SKM-1 (cell line): ENCODE measurements at regions not wholly inside any gene's neighbourhood (a gene's known extent, or its start where the extent isn't known, plus 50 kb on each side); places are given as distances from the start of the nearest gene placed in this dataset.

Experiments
- DNase-seq: peaks from one replicate; lab custom pipeline; 2025; ENCODE audit not compliant: unreplicated experiment; lab: John Stamatoyannopoulos, UW

- no peak for DNase-seq
Measured at GRCh38 chr22:49016909-49017481, 810.7 kb downstream of the BRD1 start.

GRCh38 chr22:49015993-49016908, 811.4 kb downstream of the BRD1 start:
- DNase-seq = no peak

- DNase-seq = no peak
Measured at GRCh38 chr22:49015459-49015858, 812.2 kb downstream of the BRD1 start.

GRCh38 chr22:49014227-49015201, 813.2 kb downstream of the BRD1 start:
- DNase-seq = no peak

- no peak for DNase-seq
Measured at GRCh38 chr22:49013707-49014106, 814.0 kb downstream of the BRD1 start.

- no peak for DNase-seq
Measured at GRCh38 chr22:49012712-49013395, 814.8 kb downstream of the BRD1 start.

- DNase-seq = no peak
Measured at GRCh38 chr22:49011769-49012648, 815.7 kb downstream of the BRD1 start.

GRCh38 chr22:49011379-49011768, 816.3 kb downstream of the BRD1 start:
- no peak for DNase-seq

- DNase-seq = no peak
Measured at GRCh38 chr22:49010901-49011300, 816.8 kb downstream of the BRD1 start.

GRCh38 chr22:49010070-49010863, 817.4 kb downstream of the BRD1 start:
- no peak for DNase-seq

GRCh38 chr22:49009359-49010063, 818.2 kb downstream of the BRD1 start:
- no peak for DNase-seq

GRCh38 chr22:49008682-49009235, 818.9 kb downstream of the BRD1 start:
- no peak for DNase-seq

- no peak for DNase-seq
Measured at GRCh38 chr22:49007013-49007653, 820.5 kb downstream of the BRD1 start.

GRCh38 chr22:49006207-49007012, 821.3 kb downstream of the BRD1 start:
- no peak for DNase-seq

GRCh38 chr22:49005557-49005956, 822.1 kb downstream of the BRD1 start:
- no peak for DNase-seq

GRCh38 chr22:49004484-49005399, 822.9 kb downstream of the BRD1 start:
- DNase-seq = no peak
